ENCODE measurements at regions not wholly inside any gene's neighbourhood (a gene's known extent, or its start where the extent isn't known, plus 50 kb on each side); places are given as distances from the start of the nearest gene placed in this dataset.

DNA sequence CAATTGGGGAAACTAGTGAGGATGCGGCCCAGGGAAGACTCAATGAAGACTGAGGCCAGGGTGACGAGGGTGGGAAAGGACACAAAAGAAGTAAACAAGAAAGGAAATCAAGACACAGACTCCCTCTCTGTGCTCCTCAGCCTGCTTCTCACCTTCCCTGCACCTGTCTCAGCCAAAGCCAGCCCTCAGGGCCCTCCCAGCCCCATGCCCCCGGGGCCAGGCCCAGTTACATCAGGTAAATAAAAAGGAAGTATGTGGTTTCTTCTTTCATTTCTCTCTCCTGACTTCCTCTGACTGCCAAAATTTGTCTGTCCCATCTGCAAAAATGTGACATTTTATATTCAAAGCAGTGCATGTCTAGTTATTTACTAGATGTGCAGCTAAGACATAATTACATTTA, 328.0 kb downstream of the UACA start:
- TF ChIP-seq CTCF (IDR thresholded peaks at IDR 0.05) = no peak
- no peak for TF ChIP-seq POLR2A (IDR thresholded peaks at IDR 0.05)
